H1 (cell line): ENCODE measurements at regions not wholly inside any gene's neighbourhood (a gene's known extent, or its start where the extent isn't known, plus 50 kb on each side); places are given as distances from the start of the nearest gene placed in this dataset.

Experiments
- ASH2L ChIP-seq: fragments of 200-600, 300-600 bp; sonication (generic); IDR thresholded peaks from one replicate; pipeline ENCODE4 v1.7.1; 2017; ENCODE audit warnings: low read length
- CBX5 ChIP-seq: fragments of 300-800, 300-1000 bp; sonication (generic); IDR thresholded peaks from 2 replicates; pipeline ENCODE4 v1.7.1; 2016; ENCODE audit warnings: antibody characterized with exemption, low read length, low read depth
- CBX8 ChIP-seq: fragments of 300-800, 300-1000 bp; sonication (generic); IDR thresholded peaks from 2 replicates; pipeline ENCODE4 v1.7.1; 2016; ENCODE audit warnings: low read depth, low read length, borderline replicate concordance
- CTBP2 ChIP-seq: IDR thresholded peaks from 2 replicates; pipeline ENCODE4 v1.7.0; 2011; ENCODE audit warnings: borderline replicate concordance, mild to moderate bottlenecking, moderate library complexity, mixed read lengths, low read length; ENCODE audit not compliant: insufficient read depth, insufficient read length
- EGR1 ChIP-seq: IDR thresholded peaks from 2 replicates; pipeline ENCODE4 v1.6.1; 2011; ENCODE audit warnings: low read depth, low read length, borderline replicate concordance
- EP300 ChIP-seq, 2 experiments: IDR thresholded peaks; 1 replicate in 1 of 2; 2 replicates in 1 of 2; pipeline ENCODE4 v1.6.1; 2011 to 2012; ENCODE audit warnings: low read depth in 2 of 2, low read length in 2 of 2, mild to moderate bottlenecking in 2 of 2, borderline replicate concordance in 1 of 2, inconsistent platforms in 1 of 2, moderate library complexity in 1 of 2
- FOSL1 ChIP-seq: IDR thresholded peaks from 2 replicates; pipeline ENCODE4 v1.6.1; 2011; ENCODE audit warnings: mild to moderate bottlenecking, low read depth, low read length, moderate library complexity; ENCODE audit not compliant: insufficient read depth
- PHF8 ChIP-seq: fragments of 200-600 bp; sonication (generic); conservative IDR thresholded peaks from 2 replicates; pipeline ENCODE4 v1.7.1; 2012; ENCODE audit warnings: low read depth, mild to moderate bottlenecking, inconsistent platforms, low read length, moderate library complexity
- RBBP5 ChIP-seq: IDR thresholded peaks from 2 replicates; pipeline ENCODE4 v1.7.1; 2012; ENCODE audit warnings: low read depth, mild to moderate bottlenecking, inconsistent platforms, low read length, moderate library complexity, borderline replicate concordance
- RNF2 ChIP-seq: fragments of 200-900, 300-1000 bp; sonication (generic); IDR thresholded peaks from 2 replicates; pipeline ENCODE4 v1.7.1; 2016; ENCODE audit warnings: borderline replicate concordance, low read depth, mild to moderate bottlenecking, antibody characterized with exemption, low read length; ENCODE audit not compliant: poor library complexity, severe bottlenecking; ENCODE audit errors: missing control alignments
- RXRA ChIP-seq: IDR thresholded peaks from 2 replicates; pipeline ENCODE4 v1.6.1; 2011; ENCODE audit warnings: low read depth, mild to moderate bottlenecking, low read length, moderate library complexity; ENCODE audit not compliant: insufficient read depth
- SIX5 ChIP-seq: IDR thresholded peaks from 2 replicates; pipeline ENCODE4 v1.6.1; 2011; ENCODE audit warnings: mild to moderate bottlenecking, low read depth, low read length
- SP1 ChIP-seq: IDR thresholded peaks from 2 replicates; pipeline ENCODE4 v1.6.1; 2011; ENCODE audit warnings: low read depth, low read length
- TCF12 ChIP-seq: IDR thresholded peaks from 2 replicates; pipeline ENCODE4 v1.6.1; 2011; ENCODE audit warnings: low read depth, mild to moderate bottlenecking, low read length

DNA sequence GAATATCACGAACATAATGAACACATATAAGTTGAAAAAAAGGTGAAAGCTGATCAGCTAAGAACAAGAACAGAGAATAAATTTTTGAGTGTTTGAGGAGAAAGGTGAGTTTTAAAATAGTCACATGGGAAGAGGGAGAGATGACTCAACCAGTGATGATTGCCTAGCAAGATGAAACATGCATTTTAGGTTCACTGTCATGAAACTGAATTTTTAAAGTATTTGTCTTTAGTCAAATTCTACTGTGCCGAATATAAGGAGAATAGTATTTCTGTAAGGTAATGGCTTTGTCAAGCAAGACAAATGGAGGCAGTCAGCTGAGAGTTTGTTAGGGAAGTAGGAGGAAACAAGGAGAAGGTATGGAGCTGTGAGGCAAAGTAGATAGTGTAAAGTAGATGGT, 2557.4 kb downstream of the PCDH9 start (continued):
- TF ChIP-seq FOSL1 (no peak), PHF8 (no peak), RBBP5 (no peak), CBX8 (no peak), RXRA (no peak), EP300 (IDR thresholded peaks at IDR 0.05; ENCODE audit: borderline replicate concordance in 1 of 2, low read depth in 2 of 2, low read length in 2 of 2) (no peak), SIX5 (no peak), RNF2 (no peak), TCF12 (no peak), CTBP2 (no peak), CBX5 (no peak), EGR1 (no peak), SP1 (no peak), ASH2L (no peak)
